NCI-H446 (cell line): ENCODE measurements at regions not wholly inside any gene's neighbourhood (a gene's known extent, or its start where the extent isn't known, plus 50 kb on each side); places are given as distances from the start of the nearest gene placed in this dataset.
"Not testable (repeated sequence)": the region's sequence is repeated elsewhere in the genome, so short reads cannot be mapped to it uniquely, and the experiment has no call there.

Source experiments
- DNase-seq, 2 experiments: peaks; one replicate each; lab custom pipeline; 2025; lab: John Stamatoyannopoulos, UW

- no peak for DNase-seq
These were observed 50.8 kb upstream of the PCSK1 start for GRCh38 chr5:96483878-96484277.

GRCh38 chr5:96487859-96488258, 54.8 kb upstream of the PCSK1 start:
- peak in 1 of 2 experiments; percentile 6 for DNase-seq

- DNase-seq = no peak
These were observed 56.5 kb upstream of the PCSK1 start for GRCh38 chr5:96489532-96489931.

- no peak for DNase-seq
These were observed 59.5 kb upstream of the PCSK1 start for GRCh38 chr5:96492459-96493047.

- DNase-seq = no peak
These were observed 60.3 kb upstream of the PCSK1 start for GRCh38 chr5:96493219-96493790.

- not testable (repeated sequence) for DNase-seq
These were observed 62.4 kb upstream of the PCSK1 start for GRCh38 chr5:96495412-96495811.

GRCh38 chr5:96497027-96497426, 64.0 kb upstream of the PCSK1 start:
- DNase-seq = not testable (repeated sequence)

- DNase-seq = no peak
These were observed 66.8 kb upstream of the PCSK1 start for GRCh38 chr5:96499753-96500345.

GRCh38 chr5:96501991-96502646, 69.1 kb upstream of the PCSK1 start:
- no peak for DNase-seq

- no peak for DNase-seq
These were observed 70.6 kb upstream of the PCSK1 start for GRCh38 chr5:96503501-96504236.

GRCh38 chr5:96506376-96506775, 73.3 kb upstream of the PCSK1 start:
- no peak for DNase-seq

- DNase-seq = no peak
These were observed 73.9 kb upstream of the PCSK1 start for GRCh38 chr5:96506866-96507527.

GRCh38 chr5:96509316-96509715, 76.3 kb upstream of the PCSK1 start:
- DNase-seq = no peak

- DNase-seq = no peak
These were observed 76.8 kb upstream of the PCSK1 start for GRCh38 chr5:96509721-96510350.

- no peak for DNase-seq
These were observed 83.6 kb upstream of the PCSK1 start for GRCh38 chr5:96516631-96517071.

- DNase-seq = no peak
These were observed 84.2 kb upstream of the PCSK1 start for GRCh38 chr5:96517295-96517694.

GRCh38 chr5:96520345-96520744, 87.3 kb upstream of the PCSK1 start:
- no peak for DNase-seq

GRCh38 chr5:96522635-96523355, 89.7 kb upstream of the PCSK1 start:
- no peak for DNase-seq

- no peak for DNase-seq
These were observed 95.0 kb upstream of the PCSK1 start for GRCh38 chr5:96527768-96528661.
